HK-2 (cell line): ENCODE measurements at regions not wholly inside any gene's neighbourhood (a gene's known extent, or its start where the extent isn't known, plus 50 kb on each side); places are given as distances from the start of the nearest gene placed in this dataset.
A peak's percentile ranks its signal among the peaks of the same experiment; 100 is the strongest.
"Not testable (repeated sequence)": the region's sequence is repeated elsewhere in the genome, so short reads cannot be mapped to it uniquely, and the experiment has no call there.

ENCODE experiments used
- DNase-seq: peaks from one replicate; pipeline ENCODE4 v3.0.0-alpha.2; 2018; ENCODE audit not compliant: unreplicated experiment

DNA sequence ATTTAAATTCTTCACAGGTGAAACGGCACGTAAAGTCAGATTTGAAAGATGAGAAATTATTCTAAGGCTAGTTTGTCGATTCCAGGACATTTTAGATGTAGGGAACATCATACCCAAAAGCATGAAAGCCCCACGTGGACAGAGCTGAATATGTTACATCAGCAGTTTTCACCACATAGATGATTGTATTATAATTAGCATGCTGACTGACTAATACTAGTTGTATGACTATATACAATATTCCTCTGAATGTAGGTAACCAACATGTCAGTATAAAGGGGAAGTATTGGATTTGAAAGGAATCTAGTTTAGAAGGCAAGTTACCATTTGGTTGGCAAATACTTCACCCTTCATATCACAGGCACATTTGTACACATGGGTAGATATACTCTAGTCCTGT, 304.6 kb downstream of the UBE2NL start:
- DNase-seq: not testable (repeated sequence)

DNA sequence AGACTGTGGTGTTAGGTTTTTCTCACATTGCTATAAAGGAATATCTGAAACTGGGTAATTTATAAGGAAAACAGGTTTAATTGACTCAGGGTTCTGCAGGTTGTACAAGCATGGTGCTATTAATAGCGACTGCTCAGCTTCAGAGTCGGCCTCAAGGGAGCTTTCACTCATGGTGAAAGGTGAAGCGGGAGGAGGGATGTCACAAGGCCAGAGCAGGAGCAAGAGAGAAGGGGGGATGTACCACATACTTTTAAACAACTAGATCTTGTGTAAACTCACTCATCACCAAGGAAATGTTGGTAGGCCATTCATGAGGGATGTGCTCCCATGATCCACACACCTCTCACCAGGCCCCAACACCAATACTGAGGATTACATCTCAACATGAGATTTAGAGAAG, 313.2 kb downstream of the UBE2NL start:
- not testable (repeated sequence) for DNase-seq

DNA sequence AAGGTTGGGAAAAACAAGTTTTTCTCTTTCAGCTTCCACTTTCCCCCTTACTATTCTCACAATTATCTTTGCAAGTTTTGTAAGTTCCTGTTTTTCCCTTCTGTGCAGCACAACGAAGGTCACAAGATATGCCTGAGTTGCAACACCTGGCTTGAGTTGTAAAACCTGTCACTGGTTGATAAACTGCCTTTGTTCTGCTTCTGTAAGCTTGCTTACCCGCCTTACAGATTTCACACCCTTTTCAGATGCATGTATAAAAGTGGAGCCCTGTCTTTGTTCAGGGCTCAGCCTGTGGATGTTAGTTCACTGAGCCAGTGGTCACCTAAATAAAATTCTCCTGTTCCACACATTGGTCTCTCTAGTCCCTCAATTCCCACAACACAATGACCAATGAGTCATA, 318.9 kb downstream of the UBE2NL start:
- not testable (repeated sequence) for DNase-seq

DNA sequence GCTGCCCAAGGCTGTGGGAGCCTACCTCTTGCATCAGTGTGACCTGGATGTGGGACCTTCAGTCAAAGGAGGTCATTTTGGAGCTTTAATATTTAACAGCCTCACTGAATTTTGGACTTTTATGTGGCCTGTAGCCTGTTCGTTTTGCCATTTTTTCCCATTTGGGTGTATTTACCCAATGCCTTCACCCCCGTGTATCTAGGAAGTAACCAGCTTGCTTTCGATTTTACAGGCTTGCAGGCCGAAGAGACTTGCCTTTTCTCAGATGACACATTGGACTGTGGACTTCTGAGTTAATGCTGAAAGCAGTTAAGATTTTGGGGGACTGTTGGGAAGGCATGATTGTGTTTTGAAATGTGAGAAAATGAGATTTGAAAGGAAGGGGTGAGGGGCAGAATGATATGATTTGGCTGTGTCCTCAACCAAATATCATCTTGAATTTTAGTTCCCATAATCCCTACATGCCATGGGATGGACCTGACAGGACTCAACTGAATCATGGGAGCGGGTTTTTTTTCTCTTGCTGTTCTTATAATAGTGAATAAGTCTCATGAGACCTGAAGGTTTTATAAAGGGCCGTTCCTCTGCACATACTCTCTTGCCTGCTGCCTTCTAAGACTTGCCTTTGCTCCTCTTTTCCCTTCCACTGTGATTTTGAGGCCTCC, 324.6 kb downstream of the UBE2NL start:
- DNase-seq: not testable (repeated sequence)

DNA sequence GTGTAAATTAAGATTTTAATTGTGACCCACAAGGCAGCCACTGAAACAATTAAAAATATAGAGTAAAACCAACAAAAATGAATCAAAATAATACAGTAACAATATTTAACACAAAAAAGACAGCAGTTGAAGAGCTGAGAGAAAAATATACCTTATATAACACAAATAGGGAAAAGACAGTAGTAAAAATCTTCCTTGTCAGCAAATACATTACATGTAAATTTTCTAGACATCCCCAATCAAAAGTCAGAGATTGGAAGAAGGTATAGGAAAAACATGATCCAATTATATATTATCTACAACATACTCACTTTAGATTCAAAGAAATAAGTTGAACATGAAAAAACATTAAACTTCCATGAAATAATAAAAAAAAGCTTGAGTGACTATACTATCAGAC, 330.8 kb downstream of the UBE2NL start:
- no peak for DNase-seq

DNA sequence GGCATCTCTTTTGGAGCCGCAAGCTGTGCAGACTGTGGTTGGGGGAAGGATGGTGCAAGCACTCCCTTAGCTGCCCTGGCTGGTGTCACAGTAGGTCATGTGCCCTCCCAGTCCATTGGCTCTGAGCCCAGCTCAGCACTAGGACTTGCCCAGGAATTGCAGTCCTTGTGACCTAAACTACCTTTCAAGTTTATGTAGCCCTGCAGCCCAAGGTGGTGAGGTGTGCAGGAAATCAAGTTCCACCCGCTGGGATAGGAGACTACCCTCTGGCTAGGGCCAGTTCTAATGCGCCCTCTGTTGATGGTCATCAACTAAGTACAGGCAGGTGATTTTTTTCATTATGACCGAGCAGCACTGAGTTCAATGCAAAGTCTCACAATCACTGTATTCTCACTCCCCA, 335.2 kb downstream of the UBE2NL start:
- peak; percentile 3 for DNase-seq

DNA sequence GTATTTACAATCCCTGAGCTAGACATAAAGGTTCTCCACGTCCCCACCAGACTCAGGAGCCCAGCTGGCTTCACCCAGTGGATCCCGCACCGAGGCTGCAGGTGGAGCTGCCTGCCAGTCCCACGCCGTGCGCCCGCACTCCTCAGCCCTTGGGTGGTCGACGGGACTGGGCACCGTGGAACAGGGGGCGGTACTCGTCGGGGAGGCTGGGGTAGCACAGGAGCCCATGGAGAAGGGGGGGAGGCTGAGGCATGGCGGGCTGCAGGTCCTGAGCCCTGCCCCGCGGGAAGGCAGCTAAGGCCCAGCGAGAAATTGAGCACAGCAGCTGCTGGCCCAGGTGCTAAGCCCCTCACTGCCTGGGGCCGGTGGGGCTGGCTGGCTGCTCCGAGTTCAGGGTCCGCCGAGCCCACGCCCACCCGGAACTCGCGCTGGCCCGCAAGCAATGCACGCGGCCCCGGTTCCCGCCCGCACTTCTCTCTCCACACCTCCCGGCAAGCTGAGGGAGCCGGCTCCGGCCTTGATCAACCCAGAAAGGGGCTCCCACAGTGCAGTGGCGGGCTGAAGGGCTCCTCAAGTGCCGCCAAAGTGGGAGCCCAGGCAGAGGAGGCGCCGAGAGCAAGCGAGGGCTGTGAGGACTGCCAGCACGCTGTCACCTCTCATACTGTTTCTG, 347.4 kb downstream of the UBE2NL start:
- DNase-seq: not testable (repeated sequence)

DNA sequence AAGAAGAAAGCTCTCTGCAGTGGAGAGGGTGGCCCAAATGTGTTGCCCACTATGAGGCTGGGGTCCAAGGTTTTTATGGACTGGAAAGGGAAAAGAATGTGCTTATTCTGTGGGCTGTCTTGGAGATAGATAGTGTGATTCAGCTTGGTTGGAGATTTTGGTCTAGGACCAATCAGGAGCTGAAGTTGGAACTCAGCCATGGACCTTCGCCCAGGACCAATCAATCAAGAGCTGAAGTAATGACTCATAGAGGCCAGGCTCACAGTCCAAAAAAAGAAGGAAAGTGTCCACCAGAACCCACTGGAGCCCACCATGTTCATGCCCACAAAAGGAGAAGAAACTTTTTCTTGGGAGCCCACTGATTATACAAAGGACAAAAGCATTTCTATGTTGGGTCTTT, 369.5 kb downstream of the UBE2NL start:
- no peak for DNase-seq

DNA sequence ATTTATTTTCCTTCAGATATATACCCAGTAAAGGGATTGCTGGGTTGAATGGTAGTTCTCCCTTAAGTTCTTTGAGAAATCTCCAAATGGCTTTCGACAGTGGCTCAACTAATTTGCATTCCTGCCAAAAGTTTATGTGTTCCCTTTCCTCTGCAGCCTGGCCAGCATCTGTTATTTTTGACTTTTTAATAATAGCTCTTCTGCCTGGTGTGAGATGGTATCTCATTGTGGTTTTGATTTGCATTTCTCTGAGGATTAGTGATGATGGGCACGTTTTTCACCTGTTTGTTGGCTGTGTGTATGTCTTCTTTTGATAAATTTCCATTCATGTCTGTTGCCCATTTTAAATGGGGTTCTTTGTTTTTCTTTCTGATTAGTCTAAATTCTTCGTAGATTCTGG, 375.2 kb downstream of the UBE2NL start:
- DNase-seq: no peak

DNA sequence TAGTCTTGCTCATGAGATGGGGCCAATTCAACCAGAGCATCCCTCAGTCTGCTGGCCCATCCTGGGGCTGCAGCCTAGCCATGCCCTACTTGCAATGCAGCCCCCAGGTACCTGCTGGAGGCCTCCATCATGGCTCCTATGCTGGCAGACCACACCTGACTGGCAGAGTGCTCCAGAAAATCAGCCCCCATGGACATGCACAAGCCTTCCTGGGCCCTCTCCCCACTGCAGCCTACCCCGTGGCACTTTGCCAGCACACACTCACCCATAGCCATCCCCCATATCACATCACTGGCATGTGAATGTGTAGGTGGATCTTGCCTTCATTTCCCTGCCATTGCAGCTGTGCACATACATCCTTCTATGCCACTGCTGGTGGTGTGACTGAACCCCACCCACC, 381.8 kb downstream of the UBE2NL start:
- DNase-seq: no peak

DNA sequence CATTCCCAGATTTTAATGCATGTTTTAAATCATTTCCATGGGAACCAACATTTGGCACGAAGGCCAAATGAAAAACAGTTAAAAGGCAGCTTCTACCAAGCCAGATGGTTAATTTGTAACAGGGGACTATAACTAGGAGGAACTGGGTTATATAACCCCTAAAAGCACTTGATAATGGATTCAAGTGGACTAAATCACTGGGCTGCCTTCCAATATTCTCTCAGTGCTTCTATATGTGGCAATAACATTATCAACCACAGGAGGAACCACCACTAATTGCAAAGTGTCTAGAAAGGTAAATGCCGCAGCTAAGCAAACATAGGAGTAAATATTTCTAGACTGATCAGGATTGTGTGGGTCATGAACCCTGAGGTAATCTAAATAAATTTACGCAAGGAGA, 391.5 kb downstream of the UBE2NL start:
- no peak for DNase-seq

DNA sequence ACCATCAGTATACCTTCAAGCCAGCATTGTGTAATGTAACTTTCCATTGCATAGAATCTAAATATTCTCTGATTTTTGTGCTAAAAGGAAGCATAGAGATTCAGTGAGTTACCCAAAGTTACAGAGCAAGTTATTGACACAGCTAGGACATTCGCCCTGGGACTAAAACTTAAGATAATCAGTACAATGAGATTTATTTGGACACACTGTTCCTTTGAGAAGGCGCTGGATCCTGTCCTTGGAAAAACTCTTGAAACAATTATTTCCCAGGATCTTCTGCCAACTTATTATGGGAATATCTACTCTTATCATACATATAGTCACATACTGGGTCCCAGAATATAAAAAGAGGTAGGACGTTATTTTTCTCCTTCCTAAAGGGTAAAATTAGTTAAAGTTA, 392.0 kb downstream of the UBE2NL start:
- no peak for DNase-seq

DNA sequence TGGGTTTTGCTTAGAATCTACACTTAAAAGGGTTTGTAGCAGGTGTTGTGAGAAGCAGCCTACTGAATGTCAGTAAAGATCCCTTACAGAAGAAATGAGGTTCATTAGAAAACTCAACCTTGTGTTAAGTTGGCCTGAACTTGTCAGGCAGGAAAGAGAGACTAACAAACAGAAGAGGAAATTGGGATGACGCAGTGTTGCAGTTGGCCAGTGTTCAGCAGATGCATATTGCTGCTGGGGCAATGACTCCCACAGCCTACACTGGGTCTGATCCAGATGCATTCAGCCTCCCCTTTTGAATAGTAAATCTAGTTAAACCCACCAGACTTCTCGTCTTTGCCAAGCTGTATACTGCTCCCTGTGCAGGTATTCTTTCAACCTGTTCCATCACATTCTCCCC, 409.4 kb downstream of the UBE2NL start:
- DNase-seq: no peak

DNA sequence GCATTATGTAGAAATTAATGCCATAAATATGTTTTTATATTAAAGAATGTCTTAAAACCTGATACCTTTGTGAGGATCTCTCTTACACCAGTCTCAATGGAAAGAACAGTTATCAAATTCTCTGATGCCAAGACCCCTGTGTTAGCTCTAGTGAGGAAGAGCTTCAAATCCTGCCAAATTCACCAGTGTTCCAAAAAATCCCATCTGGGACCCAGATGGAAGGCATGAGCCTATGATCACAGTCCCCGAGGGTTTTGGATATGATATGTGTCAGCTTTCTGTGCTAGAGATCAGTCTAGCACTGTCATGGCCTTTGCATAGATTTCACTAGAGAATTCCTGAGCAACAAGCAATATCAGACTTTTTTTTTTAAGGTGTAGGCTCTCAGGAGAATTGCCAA, 412.1 kb downstream of the UBE2NL start:
- no peak for DNase-seq

DNA sequence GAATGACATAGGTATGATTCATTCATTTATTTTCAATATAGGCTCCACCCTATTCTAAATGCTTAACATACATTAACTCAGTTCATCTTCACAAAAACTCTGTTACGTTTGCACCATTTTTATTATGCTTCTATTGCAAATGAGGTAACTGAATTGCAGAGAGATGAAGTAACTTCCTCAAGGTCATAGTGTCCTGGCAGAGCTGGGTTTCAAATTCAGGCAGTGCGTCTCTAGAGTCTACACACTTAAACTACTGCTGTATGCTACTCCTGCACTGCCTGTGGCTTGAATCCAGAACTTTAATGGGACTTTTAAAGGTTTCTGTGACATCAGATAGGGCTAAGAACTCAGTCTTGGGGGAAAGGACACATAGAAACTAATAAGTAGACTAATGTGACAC, 413.4 kb downstream of the UBE2NL start:
- DNase-seq: no peak

DNA sequence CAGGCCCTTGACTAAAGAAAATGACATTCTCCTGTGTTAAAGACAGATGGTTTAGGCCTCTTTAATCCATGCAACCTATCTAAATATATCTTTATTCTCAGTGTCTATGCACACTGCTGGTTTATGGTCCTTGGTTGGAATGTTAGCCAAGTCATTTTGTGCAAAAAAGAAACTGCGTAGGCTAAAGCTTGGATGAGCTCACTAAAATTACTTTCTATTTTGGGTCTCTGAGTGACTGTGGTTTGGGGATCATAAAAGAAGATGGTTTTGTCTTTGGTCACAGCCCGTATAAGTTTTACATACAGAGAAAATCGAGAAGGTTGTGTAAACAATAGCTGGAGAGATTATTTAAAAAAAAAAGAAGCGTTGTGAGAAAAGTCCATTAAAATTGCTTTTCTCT, 443.6 kb downstream of the UBE2NL start:
- DNase-seq: no peak

DNA sequence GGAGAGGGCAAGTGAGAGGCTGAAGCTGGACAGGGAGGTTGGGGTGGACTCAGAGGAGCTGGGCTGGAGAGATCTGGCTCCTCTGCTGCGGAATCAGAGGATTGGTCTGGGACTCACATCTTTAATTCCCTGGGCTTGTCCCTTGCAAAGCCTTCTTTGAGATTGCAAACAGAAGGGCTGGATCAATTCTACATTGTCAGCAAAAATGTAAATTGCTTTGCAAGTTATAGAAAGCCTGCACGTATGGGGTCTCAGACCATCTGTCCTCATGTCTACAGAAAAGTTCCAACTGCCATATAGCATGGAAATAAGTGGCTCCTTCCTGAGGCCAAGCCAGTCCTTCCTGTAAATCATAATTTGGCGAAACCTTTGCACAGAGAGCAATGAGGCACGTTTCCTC, 449.6 kb downstream of the UBE2NL start:
- DNase-seq: no peak

DNA sequence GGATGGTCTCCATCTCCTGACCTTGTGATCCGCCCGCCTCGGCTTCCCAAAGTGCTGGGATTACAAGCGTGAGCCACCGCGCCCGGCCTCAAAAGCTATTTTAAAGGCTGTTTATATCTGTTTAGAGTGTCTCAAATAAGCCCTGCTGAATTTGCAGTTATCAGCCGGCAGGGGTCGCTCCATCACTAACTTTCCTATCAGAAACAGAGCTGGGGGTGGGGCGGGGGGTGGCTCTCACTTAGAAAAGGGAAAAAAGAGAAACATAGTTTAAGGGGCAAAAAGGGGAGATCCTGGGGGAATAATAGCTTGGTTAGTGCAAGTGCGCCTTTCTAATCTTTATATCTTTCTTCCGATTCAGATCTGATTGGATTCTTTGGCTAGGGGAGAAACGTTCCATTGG, 450.7 kb downstream of the UBE2NL start:
- no peak for DNase-seq

DNA sequence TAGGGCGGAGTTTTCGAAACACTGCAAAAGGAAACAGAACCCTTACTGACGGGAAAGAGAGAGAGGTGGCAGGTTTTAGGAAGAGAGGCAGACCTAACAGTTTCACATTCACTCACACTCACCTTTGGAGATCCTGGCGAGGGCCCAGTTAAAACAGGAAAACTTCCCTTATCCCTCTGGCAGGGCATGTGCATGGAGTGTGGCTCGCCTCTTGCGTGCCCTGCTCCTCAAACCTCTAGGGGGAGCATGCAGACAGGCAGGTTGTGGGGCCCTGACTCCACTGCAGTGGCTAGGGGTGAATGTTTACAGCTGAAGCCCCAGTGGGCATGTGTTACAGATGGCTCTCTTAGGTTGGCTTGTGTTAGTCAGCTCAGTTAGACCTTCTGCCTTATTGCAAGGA, 451.5 kb downstream of the UBE2NL start:
- no peak for DNase-seq

DNA sequence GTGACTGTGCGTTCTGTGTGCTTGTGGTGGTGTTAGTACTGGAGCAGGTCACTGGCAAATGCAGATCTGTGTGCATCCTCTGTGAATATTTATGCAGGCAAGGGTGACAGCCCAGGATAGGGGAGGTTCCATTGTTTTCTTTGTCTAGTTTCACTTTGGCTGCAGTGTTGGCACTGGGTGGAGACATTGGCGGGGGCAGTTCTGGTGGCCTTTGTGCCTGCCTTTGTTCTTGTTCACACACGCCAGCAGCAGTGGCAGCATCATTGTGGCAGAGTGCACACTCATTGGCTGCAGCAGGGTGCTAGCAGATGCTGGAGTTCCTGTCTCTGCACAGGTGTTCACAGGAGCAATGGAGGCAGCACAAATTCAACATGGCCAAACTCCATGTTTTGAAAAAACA, 495.3 kb downstream of the UBE2NL start:
- DNase-seq: no peak

DNA sequence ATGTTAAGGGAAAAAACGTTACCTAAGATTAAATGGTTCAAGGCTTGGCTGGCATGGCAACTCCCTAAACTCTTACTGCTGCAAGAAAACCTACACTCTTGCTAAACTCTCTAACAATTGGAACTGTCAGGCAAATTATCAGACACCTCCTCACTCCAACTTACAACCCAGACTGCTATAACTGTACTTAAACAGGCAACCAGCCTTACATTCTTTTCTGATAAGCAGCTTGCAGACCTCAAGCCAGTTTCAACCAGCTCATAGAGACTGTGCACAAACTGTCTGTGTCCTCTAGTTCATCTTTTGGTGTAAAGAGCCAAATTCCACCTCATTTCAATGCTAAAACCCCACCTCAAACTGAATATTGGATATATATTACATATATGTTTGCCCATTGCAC, 504.9 kb downstream of the UBE2NL start:
- DNase-seq: no peak
